Right lung (tissue), 2 donors: ENCODE measurements at regions not wholly inside any gene's neighbourhood (a gene's known extent, or its start where the extent isn't known, plus 50 kb on each side); places are given as distances from the start of the nearest gene placed in this dataset.
"Not testable (repeated sequence)": the region's sequence is repeated elsewhere in the genome, so short reads cannot be mapped to it uniquely, and the experiment has no call there.

ENCODE experiments used
- DNase-seq, 2 donors: peaks; one replicate each; pipeline ENCODE4 v3.0.0-alpha.2; 2013

DNA sequence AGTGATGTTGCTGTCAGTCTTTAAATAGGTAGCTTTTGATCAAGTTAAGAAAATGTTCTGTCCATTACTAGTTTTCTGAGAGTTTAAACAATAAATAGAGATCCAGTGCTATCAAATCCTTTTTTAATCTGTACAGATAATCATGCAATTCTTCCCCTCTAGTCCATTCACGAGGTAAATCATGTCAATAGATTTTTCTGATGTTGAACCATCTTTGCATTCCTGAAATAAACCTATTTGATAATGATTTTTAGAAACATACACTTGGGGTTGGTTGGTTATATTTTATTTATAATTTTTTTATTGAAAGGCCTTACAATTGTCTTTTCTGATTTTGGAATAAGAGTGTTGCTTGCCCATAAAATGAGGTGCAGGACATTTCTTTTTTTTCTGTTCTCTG, 95.0 kb downstream of the FAM53A start:
- DNase-seq = no peak

DNA sequence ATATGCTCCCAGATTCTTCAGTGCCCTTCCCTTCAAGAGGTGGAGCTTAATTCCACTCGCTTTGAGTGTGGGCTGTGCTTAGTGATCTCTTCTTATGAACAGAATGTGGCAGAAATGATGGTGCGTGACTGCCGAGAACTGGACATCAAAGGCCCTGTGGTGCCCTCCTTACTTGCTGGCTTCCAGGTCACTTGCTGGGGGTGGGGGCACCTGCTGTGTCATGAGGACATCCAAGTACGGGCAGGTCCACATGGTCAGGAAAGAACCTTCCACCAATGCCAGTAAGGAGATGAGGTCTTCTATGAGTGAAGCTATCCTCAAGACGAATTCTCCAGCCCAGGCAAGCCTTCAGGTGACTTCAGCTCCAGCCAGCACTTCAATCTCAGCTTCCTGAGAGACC, 95.8 kb downstream of the FAM53A start:
- no peak for DNase-seq

GRCh38 chr4:1584498-1584897, 99.6 kb downstream of the FAM53A start:
- no peak for DNase-seq

- no peak for DNase-seq
Observed at GRCh38 chr4:1583859-1584258, 100.3 kb downstream of the FAM53A start.

DNA sequence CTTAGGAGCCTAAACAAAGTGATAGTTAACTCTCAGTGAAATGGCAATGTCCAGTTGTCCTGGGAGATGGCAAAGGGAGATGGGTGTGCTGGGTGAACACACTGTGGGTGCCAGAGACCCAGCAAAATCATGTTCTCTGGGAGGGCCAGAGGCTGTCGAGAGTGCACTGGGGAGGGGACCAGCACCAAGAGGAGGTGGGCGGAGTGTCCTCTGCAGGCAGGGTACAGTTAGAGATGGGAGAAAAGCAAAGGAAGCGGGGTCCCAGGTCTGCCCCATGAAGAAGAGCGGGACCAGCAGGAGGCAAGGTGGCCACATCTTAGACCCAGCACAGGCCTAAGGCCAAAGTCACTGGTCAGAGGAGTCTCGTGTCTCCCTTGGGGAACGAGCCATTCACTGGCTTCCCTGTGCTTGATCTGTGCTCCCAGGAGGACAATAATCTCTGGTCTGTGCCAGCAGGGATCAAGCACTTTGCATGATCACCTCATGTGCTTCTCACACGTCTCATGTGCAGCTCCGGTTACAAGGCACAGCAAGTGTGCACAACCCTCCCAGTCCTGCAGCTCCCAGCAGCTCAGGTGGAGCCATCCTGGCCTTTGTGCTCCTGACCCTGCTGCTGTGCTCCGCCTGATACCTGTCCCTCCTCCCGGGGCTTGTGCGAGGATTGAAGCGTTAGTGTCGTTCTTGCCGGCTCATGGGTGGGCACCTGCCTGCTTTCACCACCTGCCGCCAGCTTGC, 100.9 kb downstream of the FAM53A start:
- no peak for DNase-seq

DNA sequence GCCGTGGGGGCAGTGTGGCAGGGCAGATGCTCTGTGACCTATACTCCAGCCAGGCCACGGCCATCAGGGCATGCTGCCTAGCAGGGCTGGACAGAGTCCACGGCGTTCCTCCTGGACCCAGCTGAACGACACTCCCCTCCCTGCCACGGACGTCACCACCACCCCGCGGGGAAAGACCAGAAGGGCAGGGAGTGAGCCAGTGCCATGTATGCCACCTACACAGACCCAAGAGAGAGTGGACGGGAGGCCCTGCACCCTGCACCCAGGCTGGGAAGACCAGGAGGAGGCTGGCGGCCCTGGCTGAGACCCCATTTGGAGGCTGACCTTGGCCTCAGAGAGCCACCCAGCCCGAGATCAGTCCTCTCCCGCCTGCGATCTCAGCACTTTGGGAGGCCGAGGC, 101.9 kb downstream of the FAM53A start:
- DNase-seq = no peak

DNA sequence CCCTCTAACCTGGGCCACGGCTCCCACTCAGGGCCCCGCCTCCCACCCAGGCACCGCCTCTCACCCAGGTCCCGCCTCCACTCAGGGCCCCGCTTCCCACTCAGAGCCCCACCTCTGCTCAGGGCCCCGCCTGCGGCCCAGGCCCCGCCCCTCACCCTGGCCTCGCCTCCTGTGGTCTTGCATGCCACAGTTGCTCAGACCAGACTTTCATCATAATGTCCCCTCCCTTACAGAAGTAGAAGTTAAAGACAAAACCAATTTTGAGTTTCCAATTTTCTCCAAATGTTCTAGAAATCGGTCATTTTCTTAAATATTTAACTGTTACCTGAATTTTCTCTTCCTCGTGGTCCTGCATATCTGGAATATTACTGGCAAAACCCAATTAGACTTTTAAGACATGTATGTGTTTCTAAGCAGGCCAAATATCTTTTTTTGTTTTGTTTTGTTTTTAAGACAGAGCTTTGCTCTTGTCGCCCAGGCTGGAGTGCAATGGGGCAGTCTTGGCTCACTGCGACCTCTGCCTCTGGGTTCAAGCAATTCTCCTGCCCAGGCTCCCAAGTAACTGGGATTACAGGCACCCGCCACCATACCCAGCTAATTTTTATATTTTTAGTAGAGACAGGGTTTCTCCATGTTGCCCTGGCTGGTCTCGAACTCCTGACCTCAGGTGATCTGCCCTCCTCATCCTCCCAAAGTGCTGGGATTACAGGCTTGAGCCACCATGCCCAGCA, 102.8 kb downstream of the FAM53A start:
- DNase-seq = peak in 1 of 2 donors; percentile 22

GRCh38 chr4:1580692-1581012, 103.5 kb downstream of the FAM53A start:
- not testable (repeated sequence) for DNase-seq

GRCh38 chr4:1579901-1580691, 104.0 kb downstream of the FAM53A start:
- DNase-seq = peak in 1 of 2 donors; percentile 20

DNA sequence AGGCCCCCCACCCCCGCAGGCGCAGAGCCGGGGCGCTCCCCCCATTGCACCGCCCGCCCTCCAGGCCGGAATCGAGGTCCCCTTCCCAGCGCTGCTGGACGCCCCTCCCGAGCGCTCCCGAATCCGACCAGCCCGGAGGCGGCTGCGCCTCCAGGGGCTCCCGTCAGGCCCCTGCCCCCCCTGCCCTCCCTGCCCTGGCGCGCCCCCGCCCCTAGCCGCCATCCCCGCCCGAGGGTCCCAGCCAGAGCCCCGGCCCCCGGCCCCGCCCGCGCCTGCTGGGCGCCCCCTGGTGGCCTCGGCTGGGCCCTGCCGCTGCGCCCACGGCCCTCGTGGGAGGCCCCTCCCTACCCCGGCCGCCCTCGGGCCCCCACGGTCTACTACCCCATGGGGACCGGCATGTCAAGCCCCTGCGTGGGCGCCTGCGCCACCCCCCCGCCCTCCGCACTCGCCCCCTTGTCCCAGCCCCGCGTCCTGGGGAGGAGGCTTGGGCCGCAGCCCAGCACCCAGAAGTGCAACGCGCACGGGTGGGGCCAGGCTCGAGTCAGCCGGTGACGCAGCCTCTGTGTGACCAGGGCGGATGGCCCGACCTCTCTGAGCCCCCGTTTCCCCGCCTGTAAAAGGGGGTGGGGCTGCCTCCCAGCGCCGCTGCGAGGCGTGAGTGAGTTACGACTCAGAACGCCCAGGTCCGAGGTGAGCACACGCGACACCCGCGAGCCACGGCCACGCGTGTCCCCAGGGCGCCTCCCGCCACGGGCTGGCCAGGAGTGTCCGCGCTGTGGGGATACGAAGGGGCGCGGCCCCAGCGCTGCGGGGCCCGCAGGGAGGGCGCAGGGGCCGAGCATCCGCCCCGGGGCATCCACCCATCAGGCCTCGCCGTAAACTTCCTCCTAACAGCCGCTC, 104.9 kb downstream of the FAM53A start:
- DNase-seq = peak in 1 of 2 donors; percentile 18

DNA sequence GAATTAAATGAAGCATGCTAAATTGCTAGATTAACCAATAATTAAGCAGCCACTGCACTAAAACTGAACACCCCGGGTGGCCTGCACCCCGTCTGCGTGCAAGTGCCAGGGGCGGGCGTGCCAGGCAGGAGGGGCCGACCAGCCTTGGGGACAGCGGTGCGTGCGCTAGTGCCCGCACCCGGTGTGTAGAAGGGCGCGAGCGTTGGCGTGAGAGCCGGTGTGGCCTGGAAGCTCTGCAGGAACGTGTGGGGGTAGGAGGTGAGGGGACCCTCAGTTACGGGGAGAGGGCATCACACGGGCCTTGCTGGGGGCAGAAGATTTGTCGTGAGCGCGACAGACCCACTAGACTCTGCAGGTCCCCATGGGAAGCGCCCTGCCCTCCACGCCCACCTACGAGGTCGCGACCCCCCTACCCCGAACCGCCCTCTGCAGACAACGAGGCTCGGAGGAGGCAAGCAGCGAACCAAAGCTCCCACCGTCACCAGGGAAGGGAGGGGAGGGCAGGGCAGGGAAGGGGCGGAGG, 105.8 kb downstream of the FAM53A start:
- no peak for DNase-seq

DNA sequence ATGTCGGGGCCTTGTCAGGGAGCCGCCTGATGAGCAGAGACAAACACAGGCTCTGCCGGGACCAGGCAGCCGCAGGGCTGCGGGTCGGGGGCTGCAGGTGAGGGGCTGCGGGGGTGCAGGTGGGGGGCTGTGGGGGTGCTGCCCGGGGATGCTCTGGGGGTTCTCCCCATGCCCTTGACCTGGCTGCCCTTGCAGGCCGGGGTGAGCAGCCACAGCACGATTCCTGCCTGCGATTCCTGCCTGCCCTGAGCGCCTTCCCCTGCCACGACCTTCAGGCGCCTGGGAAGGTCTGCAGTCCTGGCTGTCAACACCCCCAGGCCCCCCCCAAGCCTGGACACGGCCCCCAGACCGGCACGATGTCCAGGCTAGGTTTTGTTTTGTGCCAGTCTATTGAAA, 106.3 kb downstream of the FAM53A start:
- DNase-seq = no peak

- no peak for DNase-seq
Observed at GRCh38 chr4:1576961-1577821, 106.9 kb downstream of the FAM53A start.

- no peak for DNase-seq
Observed at GRCh38 chr4:1576304-1576960, 107.7 kb downstream of the FAM53A start.

- no peak for DNase-seq
Observed at GRCh38 chr4:1575418-1576303, 108.5 kb downstream of the FAM53A start.

DNA sequence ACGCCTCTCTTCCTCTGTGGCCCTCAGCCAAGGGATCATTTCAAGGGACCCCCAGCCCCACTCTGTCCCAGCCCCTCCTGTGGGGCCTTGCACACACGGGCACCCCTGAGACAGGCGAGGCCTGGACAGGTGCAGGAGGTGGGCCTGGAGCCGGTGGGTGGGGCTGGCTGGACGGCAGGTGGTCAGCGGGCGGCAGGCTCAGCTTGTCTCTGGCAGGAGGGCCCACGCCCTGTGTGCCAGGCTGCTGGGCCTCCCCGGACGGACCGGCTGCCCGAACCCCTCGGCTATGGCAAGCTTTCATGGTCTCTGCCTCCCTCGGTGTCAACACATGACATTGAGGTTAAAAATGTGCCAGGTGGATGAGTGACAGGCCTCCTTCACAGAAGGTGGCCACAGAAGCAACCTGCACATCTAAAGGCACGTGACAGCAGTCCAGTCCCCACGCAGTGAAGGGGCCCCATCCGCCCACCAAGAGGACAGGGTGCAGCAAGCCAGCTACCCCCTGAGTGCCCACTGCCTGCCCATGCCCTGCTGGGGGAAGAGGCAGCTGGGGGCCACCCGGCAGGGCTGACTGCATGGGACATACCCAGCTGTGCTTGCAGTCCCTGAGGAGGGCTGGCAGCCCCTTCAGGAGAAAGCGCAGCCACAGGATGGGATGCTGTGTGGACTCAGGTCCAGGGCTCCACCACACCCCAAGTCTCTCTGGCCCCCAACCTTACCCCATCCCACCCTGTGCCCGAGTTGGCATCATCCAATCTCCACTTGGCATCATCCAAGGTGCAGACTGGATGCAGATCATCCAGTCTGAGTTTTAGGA, 109.3 kb downstream of the FAM53A start:
- no peak for DNase-seq

DNA sequence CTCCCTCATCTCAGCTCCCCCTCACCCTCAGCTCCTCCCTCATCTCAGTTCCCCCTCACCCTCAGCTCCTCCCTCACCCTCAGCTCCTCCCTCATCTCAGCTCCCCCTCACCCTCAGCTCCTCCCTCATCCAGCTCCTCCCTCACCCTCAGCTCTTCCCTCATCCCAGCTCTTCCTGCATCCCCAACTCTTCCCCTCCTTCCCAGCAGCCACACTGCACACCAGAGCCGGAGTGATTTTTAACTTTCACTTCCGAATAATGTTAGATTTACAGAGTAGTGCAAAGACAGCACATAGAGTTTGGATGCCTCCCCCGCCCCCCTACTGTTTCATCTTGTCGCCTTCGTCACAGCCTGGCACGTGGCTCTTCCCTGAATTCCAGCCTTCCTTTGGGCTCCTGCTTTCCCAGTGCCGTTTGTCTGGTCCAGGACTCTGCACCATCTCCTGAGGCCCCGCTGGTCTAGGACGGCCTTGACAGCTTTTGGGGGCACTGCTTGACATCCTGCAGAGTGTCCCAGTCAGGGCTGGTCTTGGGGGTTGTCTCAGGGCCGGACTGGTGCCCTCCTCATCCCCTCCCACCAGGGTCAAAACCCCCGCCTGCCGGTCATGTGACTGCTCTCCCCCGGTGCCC, 110.2 kb downstream of the FAM53A start:
- no peak for DNase-seq
